Neural cell (in vitro differentiated cells): ENCODE measurements at regions not wholly inside any gene's neighbourhood (a gene's known extent, or its start where the extent isn't known, plus 50 kb on each side); places are given as distances from the start of the nearest gene placed in this dataset.

ENCODE experiments used
- EP300 ChIP-seq: fragments of 450-650 bp; conservative IDR thresholded peaks from 2 replicates; pipeline ENCODE4 v1.6.1; 2014; ENCODE audit warnings: antibody characterized with exemption, mild to moderate bottlenecking, moderate library complexity; ENCODE audit not compliant: poor library complexity, severe bottlenecking
- EZH2 ChIP-seq: fragments of 200-600, 300-800 bp; shearing (Covaris generic), sonication (generic); IDR thresholded peaks from 2 replicates; pipeline ENCODE4 v1.6.1; 2014; ENCODE audit warnings: antibody characterized with exemption, low read length, borderline replicate concordance, mild to moderate bottlenecking; ENCODE audit not compliant: insufficient read depth, poor library complexity, severe bottlenecking
- MXI1 ChIP-seq: fragments of 450-650 bp; conservative IDR thresholded peaks from 2 replicates; pipeline ENCODE4 v1.6.1; 2014; ENCODE audit warnings: antibody characterized with exemption, mild to moderate bottlenecking; ENCODE audit not compliant: poor library complexity, severe bottlenecking
- POLR2AphosphoS5 ChIP-seq: IDR thresholded peaks from 2 replicates; pipeline ENCODE4 v1.6.1; 2012
- RAD21 ChIP-seq: fragments of 450-650 bp; conservative IDR thresholded peaks from 2 replicates; pipeline ENCODE4 v1.6.1; 2014; ENCODE audit warnings: antibody characterized with exemption, mild to moderate bottlenecking, moderate library complexity
- SMC3 ChIP-seq: fragments of 450-650 bp; conservative IDR thresholded peaks from 2 replicates; pipeline ENCODE4 v1.6.1; 2014; ENCODE audit warnings: antibody characterized with exemption, mild to moderate bottlenecking, moderate library complexity; ENCODE audit not compliant: poor library complexity
- TAF1 ChIP-seq: IDR thresholded peaks from 2 replicates; pipeline ENCODE4 v1.6.1; 2012; ENCODE audit warnings: low read depth
- TF ChIP-seq, protein P1 (sequence below): fragments of 450-650 bp; IDR thresholded peaks from 2 replicates; pipeline ENCODE4 v1.5.1; 2014; ENCODE audit warnings: antibody characterized with exemption, mild to moderate bottlenecking, moderate library complexity; ENCODE audit not compliant: poor library complexity, severe bottlenecking
- TF ChIP-seq, protein P2 (sequence below): IDR thresholded peaks from 2 replicates; pipeline ENCODE4 v1.6.1; 2012; ENCODE audit warnings: borderline replicate concordance

- TF ChIP-seq, protein P1, sequence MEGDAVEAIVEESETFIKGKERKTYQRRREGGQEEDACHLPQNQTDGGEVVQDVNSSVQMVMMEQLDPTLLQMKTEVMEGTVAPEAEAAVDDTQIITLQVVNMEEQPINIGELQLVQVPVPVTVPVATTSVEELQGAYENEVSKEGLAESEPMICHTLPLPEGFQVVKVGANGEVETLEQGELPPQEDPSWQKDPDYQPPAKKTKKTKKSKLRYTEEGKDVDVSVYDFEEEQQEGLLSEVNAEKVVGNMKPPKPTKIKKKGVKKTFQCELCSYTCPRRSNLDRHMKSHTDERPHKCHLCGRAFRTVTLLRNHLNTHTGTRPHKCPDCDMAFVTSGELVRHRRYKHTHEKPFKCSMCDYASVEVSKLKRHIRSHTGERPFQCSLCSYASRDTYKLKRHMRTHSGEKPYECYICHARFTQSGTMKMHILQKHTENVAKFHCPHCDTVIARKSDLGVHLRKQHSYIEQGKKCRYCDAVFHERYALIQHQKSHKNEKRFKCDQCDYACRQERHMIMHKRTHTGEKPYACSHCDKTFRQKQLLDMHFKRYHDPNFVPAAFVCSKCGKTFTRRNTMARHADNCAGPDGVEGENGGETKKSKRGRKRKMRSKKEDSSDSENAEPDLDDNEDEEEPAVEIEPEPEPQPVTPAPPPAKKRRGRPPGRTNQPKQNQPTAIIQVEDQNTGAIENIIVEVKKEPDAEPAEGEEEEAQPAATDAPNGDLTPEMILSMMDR, result no peak
- no peak for TF ChIP-seq SMC3
- no peak for TF ChIP-seq EZH2
- TF ChIP-seq EP300, result no peak
- TF ChIP-seq POLR2AphosphoS5, result no peak
- TF ChIP-seq RAD21, result no peak
- TF ChIP-seq TAF1, result no peak
- TF ChIP-seq, protein P2, sequence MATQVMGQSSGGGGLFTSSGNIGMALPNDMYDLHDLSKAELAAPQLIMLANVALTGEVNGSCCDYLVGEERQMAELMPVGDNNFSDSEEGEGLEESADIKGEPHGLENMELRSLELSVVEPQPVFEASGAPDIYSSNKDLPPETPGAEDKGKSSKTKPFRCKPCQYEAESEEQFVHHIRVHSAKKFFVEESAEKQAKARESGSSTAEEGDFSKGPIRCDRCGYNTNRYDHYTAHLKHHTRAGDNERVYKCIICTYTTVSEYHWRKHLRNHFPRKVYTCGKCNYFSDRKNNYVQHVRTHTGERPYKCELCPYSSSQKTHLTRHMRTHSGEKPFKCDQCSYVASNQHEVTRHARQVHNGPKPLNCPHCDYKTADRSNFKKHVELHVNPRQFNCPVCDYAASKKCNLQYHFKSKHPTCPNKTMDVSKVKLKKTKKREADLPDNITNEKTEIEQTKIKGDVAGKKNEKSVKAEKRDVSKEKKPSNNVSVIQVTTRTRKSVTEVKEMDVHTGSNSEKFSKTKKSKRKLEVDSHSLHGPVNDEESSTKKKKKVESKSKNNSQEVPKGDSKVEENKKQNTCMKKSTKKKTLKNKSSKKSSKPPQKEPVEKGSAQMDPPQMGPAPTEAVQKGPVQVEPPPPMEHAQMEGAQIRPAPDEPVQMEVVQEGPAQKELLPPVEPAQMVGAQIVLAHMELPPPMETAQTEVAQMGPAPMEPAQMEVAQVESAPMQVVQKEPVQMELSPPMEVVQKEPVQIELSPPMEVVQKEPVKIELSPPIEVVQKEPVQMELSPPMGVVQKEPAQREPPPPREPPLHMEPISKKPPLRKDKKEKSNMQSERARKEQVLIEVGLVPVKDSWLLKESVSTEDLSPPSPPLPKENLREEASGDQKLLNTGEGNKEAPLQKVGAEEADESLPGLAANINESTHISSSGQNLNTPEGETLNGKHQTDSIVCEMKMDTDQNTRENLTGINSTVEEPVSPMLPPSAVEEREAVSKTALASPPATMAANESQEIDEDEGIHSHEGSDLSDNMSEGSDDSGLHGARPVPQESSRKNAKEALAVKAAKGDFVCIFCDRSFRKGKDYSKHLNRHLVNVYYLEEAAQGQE, result no peak
- TF ChIP-seq MXI1, result no peak
Observed at GRCh38 chr22:47589271-47590250, 827.1 kb downstream of the TBC1D22A start.
